Urothelium cell line (cell line): ENCODE measurements at regions not wholly inside any gene's neighbourhood (a gene's known extent, or its start where the extent isn't known, plus 50 kb on each side); places are given as distances from the start of the nearest gene placed in this dataset.

ENCODE experiments used
- DNase-seq: peaks from one replicate; pipeline ENCODE4 v3.0.0; 2011; ENCODE audit warnings: low spot score, mixed read lengths
- FAIRE-seq: peaks from 2 replicates; lab custom pipeline; 2011; peaks lifted over from hg19 to GRCh38; lab: Jason Lieb, UNC

GRCh38 chr11:36730761-36731160 lies 132.7 kb upstream of the RAG2 start:
- DNase-seq = no peak

GRCh38 chr11:36729825-36730224 lies 131.8 kb upstream of the RAG2 start:
- FAIRE-seq (no peak), DNase-seq (no peak)

More at GRCh38 chr11:36730761-36731160, 132.7 kb upstream of the RAG2 start:
- FAIRE-seq = no peak

- no peak for DNase-seq
- no peak for FAIRE-seq
These were observed 128.4 kb upstream of the RAG2 start for GRCh38 chr11:36726420-36726819.

GRCh38 chr11:36724742-36725385 lies 126.8 kb upstream of the RAG2 start:
- FAIRE-seq = no peak
- DNase-seq = no peak

- FAIRE-seq (no peak), DNase-seq (no peak)
These were observed 124.4 kb upstream of the RAG2 start for GRCh38 chr11:36722421-36722820.

- no peak for FAIRE-seq
- DNase-seq = peak; percentile 23
These were observed 121.5 kb upstream of the RAG2 start for GRCh38 chr11:36719358-36720107.

GRCh38 chr11:36718451-36718850 lies 120.4 kb upstream of the RAG2 start:
- DNase-seq = no peak
- no peak for FAIRE-seq

GRCh38 chr11:36713715-36714114 lies 115.7 kb upstream of the RAG2 start:
- FAIRE-seq = no peak
- DNase-seq = no peak

GRCh38 chr11:36711104-36711825 lies 113.2 kb upstream of the RAG2 start:
- DNase-seq (no peak), FAIRE-seq (no peak)
